ENCODE measurements at regions not wholly inside any gene's neighbourhood (a gene's known extent, or its start where the extent isn't known, plus 50 kb on each side); places are given as distances from the start of the nearest gene placed in this dataset.

- DNase-seq (ENCODE audit: low spot score): no peak
These were observed 641.0 kb downstream of the FGF9 start for GRCh38 chr13:22311734-22312404.

DNA sequence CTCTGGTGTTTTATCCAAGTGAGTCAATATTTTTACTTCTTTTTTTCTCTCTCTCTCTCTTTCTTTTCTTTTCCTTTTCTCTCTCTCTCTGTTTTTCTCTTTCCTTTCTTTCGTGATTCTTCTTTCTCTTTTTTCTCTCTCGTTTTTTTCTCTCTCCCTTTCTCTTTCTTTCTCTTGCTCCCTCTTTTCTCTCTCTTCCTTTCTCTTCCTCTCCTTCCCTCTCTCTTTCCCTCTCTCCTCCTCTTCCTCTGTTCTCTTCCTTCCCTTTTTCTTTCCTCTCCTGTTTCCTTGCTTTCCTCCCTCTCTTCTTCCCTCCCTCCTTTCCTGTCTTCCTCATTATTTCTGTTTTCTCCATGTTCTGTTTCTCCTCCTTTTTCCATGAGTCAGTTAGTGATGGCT is 641.5 kb downstream of the FGF9 start:
- no peak for DNase-seq (ENCODE audit: low spot score)

DNA sequence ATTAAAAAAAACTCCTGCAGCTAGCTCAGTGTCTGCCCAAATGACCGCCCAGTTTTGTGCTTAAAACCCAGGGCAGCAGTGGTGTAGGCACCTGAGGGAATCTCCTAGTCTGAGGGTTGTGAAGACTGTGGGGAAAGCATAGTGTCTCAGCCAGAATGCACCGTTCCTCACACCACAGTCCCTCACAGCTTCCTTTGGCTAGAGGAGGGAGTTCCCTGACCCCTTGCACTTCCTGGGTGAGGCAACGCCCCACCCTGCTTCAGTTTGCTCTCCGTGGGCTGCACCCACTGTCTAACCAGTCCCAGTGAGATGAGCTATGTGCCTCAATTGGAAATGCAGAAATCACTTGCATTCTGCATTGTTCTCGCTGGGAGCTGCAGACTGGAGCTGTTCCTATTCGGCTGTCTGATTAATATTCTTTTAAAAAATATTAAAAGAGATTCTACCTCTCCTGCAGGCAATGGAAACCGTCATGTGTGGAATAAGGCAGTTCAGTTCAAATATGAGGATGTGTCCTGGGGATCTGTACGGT is 645.7 kb downstream of the FGF9 start:
- DNase-seq (ENCODE audit: low spot score): no peak

GRCh38 chr13:22320991-22321390 is 650.1 kb downstream of the FGF9 start:
- DNase-seq (ENCODE audit: low spot score): no peak

GRCh38 chr13:22325761-22326160 is 654.9 kb downstream of the FGF9 start:
- DNase-seq (ENCODE audit: low spot score): no peak

DNA sequence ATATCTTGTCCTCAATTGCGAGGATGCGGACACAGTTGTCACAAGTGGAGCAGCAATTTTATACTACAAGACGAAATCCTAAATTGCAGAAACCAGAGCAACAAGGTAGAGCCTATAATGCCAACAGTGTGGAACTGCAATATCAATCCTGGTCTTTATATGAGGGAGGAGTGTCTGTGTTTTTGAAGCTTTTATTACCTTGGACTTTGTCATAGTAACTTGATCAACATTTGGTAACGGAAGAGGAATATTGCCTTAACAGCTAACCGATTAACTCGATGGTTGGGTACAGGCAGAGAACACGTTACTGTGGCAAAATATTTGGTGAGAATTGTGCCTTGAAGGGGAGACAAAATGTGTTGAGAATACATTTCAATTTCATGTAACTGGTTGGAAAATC is 661.5 kb downstream of the FGF9 start:
- peak; percentile 34 for DNase-seq (ENCODE audit: low spot score)

DNA sequence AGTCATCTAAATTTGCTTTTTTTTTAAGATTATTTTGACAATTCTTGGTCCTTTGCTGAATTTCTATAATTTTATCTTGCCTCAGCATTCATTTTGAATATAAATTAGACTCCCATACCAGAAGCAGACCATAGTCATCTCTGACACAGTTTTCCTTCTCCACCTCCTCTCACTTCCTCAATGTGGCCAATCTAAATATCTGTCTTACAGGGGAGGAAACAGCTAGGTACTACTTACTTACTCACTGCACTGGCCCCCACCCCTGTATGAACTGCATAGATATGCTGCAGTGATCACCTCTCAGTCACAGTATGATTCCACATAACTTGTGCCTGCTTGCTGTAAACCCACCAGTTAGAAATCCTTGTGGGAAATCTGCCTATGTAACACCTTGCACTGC is 665.6 kb downstream of the FGF9 start:
- DNase-seq (ENCODE audit: low spot score): no peak

DNA sequence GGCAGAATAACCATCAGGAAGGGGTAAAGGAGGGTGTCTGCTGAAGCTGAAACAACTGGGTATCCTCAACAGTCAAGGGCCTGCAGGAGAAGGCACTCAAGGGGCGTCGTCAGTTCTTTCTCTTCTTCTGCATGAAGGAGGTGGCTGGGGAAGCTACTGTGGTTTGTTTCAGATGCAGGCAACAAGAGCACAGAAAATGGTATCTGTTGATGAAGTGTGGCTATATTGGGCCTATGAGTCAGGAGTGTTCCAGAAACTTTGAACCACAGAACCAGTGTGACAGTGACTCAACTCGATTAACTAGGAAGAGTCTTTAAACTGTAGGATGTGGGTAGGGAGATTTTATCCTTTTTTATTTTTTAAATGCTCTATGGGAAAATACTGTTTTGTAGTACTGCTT is 686.3 kb downstream of the FGF9 start:
- no peak for DNase-seq (ENCODE audit: low spot score)

DNA sequence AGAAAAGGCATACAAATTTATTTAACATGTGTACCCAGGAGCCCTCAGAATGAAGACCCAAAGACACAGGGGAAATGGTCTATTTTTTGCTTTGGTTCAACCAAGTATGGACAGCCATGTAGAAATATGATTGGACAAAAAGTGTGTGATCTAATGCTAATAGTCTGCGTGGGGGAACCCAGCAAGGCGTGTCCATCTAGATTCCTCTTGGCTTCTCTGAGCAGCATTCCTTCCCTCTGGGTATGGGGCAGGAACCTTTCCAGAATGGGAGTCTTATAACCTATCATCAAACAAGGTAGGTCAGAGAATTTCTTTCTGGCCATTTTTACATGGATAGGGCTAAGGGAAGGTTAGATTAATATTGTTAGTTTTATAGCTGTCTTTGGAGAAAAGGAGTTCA is 698.2 kb downstream of the FGF9 start:
- no peak for DNase-seq (ENCODE audit: low spot score)

- DNase-seq (ENCODE audit: low spot score): no peak
These were observed 699.0 kb downstream of the FGF9 start for GRCh38 chr13:22369840-22370239.

DNA sequence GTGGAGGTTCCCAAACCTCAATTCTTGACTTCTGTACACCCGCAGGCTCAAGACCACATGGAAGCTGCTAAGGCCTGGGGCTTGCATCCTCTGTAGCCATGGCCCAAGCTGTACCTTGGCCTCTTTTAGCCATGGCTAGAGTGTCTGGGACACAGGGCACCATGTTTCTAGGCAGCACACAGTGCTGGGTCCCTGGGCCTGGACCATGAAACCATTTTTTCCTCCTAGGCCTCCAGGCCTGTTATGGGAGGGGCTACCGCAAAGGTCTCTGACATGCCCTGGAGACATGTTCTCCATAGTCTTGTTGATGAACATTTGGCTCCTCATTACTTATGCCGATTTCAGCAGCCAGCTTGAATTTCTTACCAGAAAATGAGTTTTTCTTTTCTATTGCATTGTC is 701.4 kb downstream of the FGF9 start:
- no peak for DNase-seq (ENCODE audit: low spot score)

DNA sequence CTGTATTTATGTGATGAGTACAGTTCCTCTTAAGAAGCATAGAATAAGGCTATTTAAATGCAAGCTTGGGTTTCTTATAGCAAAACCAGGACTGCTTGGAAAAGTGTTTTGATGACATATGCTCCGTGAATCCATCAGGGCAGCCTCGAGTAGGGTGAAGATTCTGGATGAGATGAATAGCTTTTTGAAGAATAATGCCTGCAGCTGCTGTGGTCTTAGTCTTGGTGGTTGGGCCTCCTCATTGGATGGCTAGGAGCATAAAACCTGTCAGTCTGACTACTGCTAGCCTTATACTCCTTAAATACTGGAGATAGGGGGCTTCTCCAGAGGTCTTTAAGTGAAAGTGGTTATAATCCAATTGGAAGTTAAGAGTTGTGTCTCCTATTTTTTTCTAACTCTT is 704.3 kb downstream of the FGF9 start:
- DNase-seq (ENCODE audit: low spot score): no peak

DNA sequence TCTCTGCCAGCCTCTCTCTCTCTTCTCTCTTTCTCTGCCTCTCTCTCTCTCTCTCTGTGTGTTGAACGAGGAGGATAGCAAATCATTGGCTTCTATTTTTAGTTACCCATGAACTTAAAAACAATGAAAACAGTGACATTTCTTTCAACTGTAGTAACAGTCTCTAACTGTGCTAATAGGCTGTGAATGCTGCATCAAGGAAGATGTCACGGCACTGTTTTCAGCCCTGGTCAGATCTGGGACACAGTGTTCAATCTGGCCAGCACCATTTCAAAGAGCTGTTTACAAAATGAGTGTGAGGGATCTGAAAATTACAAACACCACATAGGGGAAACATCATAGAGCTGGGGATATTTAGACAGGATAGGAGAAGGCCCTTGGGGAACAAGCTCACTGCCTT is 717.0 kb downstream of the FGF9 start:
- no peak for DNase-seq (ENCODE audit: low spot score)

GRCh38 chr13:22399801-22400420 is 729.0 kb downstream of the FGF9 start:
- DNase-seq (ENCODE audit: low spot score): no peak

- no peak for DNase-seq (ENCODE audit: low spot score)
These were observed 731.8 kb downstream of the FGF9 start for GRCh38 chr13:22402682-22403081.

GRCh38 chr13:22403144-22403543 is 732.3 kb downstream of the FGF9 start:
- DNase-seq (ENCODE audit: low spot score): no peak

DNA sequence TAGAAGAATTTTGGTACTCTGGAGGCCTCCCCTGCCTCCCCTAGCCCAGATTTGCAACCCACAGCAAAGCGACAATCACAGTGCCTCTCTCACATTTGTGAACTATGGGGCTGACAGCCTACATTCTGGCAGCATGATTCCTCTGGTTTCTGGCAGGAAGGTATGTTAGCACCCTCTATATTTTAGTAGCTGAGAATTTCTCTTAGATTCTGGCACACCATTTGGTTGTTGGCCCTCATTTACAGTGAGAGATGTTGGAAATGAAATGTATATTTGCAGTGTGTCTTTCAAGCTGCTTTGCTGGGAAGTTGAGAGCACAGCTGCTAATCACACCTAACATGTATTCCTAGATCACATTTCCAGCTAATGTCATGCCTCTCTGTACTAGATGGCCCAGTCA is 735.0 kb downstream of the FGF9 start:
- DNase-seq (ENCODE audit: low spot score): no peak

- no peak for DNase-seq (ENCODE audit: low spot score)
These were observed 741.6 kb downstream of the FGF9 start for GRCh38 chr13:22412452-22412851.

GRCh38 chr13:22422023-22422422 is 751.1 kb downstream of the FGF9 start:
- no peak for DNase-seq (ENCODE audit: low spot score)

GRCh38 chr13:22422712-22423111 is 751.8 kb downstream of the FGF9 start:
- DNase-seq (ENCODE audit: low spot score): no peak

- DNase-seq (ENCODE audit: low spot score): no peak
These were observed 752.4 kb downstream of the FGF9 start for GRCh38 chr13:22423261-22423660.

DNA sequence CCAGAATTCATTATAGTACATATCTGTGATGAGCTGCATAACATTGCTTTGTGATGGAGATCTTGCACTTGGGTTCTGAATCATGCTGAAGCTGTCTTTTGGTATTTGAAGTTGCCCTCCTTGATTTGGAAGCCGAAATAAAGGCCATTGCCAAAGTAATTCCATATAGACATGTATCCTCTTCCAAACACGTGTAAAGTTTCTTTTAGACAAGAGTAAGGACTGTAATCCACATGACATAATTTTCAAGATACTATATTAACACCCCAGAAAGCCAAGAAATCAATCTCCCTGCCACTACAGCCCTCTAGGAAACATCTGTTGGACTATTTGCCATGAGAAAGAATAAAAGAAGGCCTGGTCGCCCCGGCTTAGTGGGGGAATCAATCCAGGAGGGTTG is 754.2 kb downstream of the FGF9 start:
- DNase-seq (ENCODE audit: low spot score): no peak

DNA sequence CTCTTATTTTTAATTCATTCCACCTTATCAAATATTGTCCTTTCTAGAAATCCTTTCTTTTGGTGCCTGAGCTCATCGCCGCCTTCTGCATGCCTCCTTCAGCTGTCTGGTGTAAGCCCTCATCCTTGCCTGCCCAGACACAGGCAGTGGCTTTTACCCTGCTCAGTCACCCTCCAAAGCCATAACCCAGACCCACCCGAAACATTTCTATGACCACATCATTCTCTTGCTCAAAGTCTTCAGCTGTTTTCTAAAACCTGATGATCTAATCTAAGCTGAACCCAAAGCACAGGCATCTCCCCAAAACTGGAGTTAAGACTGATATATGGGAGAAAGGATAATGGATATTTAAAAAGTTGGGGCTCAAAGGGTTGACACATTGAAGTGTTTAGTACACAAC is 753.7 kb upstream of the SGCG start:
- DNase-seq (ENCODE audit: low spot score): no peak

DNA sequence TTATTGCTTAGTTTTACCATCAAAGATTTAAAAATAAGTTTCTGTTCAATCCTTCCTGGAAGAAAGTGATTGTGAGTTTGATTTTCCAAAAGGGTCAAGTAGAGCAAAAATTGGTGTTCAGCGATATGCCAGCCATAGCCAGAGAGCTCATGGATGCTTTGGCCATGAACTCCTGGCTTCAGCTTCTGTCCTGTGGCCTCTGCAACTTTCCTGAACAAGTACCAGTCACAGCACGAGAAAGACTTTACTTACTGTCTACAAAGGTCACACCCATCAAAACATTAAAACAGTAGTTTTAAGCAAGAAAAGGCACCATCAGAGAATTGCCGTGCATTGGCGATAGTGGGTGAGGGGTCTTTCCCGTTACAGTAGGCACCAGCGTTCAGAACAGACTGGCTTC is 753.0 kb upstream of the SGCG start:
- DNase-seq (ENCODE audit: low spot score): no peak
